ENCODE measurements at regions not wholly inside any gene's neighbourhood (a gene's known extent, or its start where the extent isn't known, plus 50 kb on each side); places are given as distances from the start of the nearest gene placed in this dataset.
"Not testable (repeated sequence)": the region's sequence is repeated elsewhere in the genome, so short reads cannot be mapped to it uniquely, and the experiment has no call there.

GRCh38 chr21:27346041-27346448 lies 379.2 kb upstream of the ADAMTS5 start:
- TF ChIP-seq CTCF (IDR thresholded peaks at IDR 0.05; ENCODE audit: partially characterized antibody, unreplicated experiment): no peak
- Mint-ChIP-seq H3K9me3 (ENCODE audit: unreplicated experiment) (no peaks in the 10 kb centered on the region), H3K27me3 (ENCODE audit: unreplicated experiment) (no peaks in the 10 kb centered on the region), H3K36me3 (ENCODE audit: unreplicated experiment) (no peaks in the 10 kb centered on the region), H3K4me1 (ENCODE audit: low read depth, unreplicated experiment) (no peaks in the 10 kb centered on the region), H3K4me3 (ENCODE audit: unreplicated experiment) (no peak overlapping the region), H3K27ac (ENCODE audit: unreplicated experiment) (no peak overlapping the region)
- DNase-seq: no peak

- no peaks in the 10 kb centered on the region for H3K4me1 Mint-ChIP-seq (ENCODE audit: low read depth, unreplicated experiment)
- no peaks in the 10 kb centered on the region for H3K27me3 Mint-ChIP-seq (ENCODE audit: unreplicated experiment)
- H3K9me3 Mint-ChIP-seq (ENCODE audit: unreplicated experiment): no peaks in the 10 kb centered on the region
- no peaks in the 10 kb centered on the region for H3K36me3 Mint-ChIP-seq (ENCODE audit: unreplicated experiment)
- no peak overlapping the region for H3K27ac Mint-ChIP-seq (ENCODE audit: unreplicated experiment)
- TF ChIP-seq CTCF (IDR thresholded peaks at IDR 0.05; ENCODE audit: partially characterized antibody, unreplicated experiment): no peak
- no peak for DNase-seq
- H3K4me3 Mint-ChIP-seq (ENCODE audit: unreplicated experiment): no peak overlapping the region
Observed at GRCh38 chr21:27339902-27340301, 373.0 kb upstream of the ADAMTS5 start.

GRCh38 chr21:27338007-27338406 lies 371.1 kb upstream of the ADAMTS5 start:
- H3K27me3 Mint-ChIP-seq (ENCODE audit: unreplicated experiment); H3K36me3 Mint-ChIP-seq (ENCODE audit: unreplicated experiment); H3K27ac Mint-ChIP-seq (ENCODE audit: unreplicated experiment); H3K9me3 Mint-ChIP-seq (ENCODE audit: unreplicated experiment); DNase-seq; H3K4me1 Mint-ChIP-seq (ENCODE audit: low read depth, unreplicated experiment); H3K4me3 Mint-ChIP-seq (ENCODE audit: unreplicated experiment): not testable (repeated sequence)

- Mint-ChIP-seq H3K27ac (ENCODE audit: unreplicated experiment) (no peak overlapping the region), H3K27me3 (ENCODE audit: unreplicated experiment) (peaks cover 2% of the 10 kb centered on the region), H3K4me3 (ENCODE audit: unreplicated experiment) (no peak overlapping the region)
Observed at GRCh38 chr21:27333096-27333495, 366.2 kb upstream of the ADAMTS5 start.

GRCh38 chr21:27329255-27329851 lies 362.5 kb upstream of the ADAMTS5 start:
- Mint-ChIP-seq H3K36me3 (ENCODE audit: unreplicated experiment) (peaks cover 4% of the 10 kb centered on the region), H3K4me3 (ENCODE audit: unreplicated experiment) (no peak overlapping the region), H3K9me3 (ENCODE audit: unreplicated experiment) (peaks cover 2% of the 10 kb centered on the region), H3K4me1 (ENCODE audit: low read depth, unreplicated experiment) (no peaks in the 10 kb centered on the region), H3K27me3 (ENCODE audit: unreplicated experiment) (peaks cover 2% of the 10 kb centered on the region), H3K27ac (ENCODE audit: unreplicated experiment) (no peak overlapping the region)
- no peak for TF ChIP-seq CTCF (IDR thresholded peaks at IDR 0.05; ENCODE audit: partially characterized antibody, unreplicated experiment)
- DNase-seq: no peak

More at GRCh38 chr21:27333096-27333495, 366.2 kb upstream of the ADAMTS5 start:
- Mint-ChIP-seq H3K36me3 (ENCODE audit: unreplicated experiment) (peaks cover 4% of the 10 kb centered on the region), H3K9me3 (ENCODE audit: unreplicated experiment) (peaks cover 2% of the 10 kb centered on the region), H3K4me1 (ENCODE audit: low read depth, unreplicated experiment) (no peaks in the 10 kb centered on the region)
- DNase-seq: no peak
- no peak for TF ChIP-seq CTCF (IDR thresholded peaks at IDR 0.05; ENCODE audit: partially characterized antibody, unreplicated experiment)
